ENCODE measurements at regions not wholly inside any gene's neighbourhood (a gene's known extent, or its start where the extent isn't known, plus 50 kb on each side); places are given as distances from the start of the nearest gene placed in this dataset.
"Not testable (repeated sequence)": the region's sequence is repeated elsewhere in the genome, so short reads cannot be mapped to it uniquely, and the experiment has no call there.

DNA sequence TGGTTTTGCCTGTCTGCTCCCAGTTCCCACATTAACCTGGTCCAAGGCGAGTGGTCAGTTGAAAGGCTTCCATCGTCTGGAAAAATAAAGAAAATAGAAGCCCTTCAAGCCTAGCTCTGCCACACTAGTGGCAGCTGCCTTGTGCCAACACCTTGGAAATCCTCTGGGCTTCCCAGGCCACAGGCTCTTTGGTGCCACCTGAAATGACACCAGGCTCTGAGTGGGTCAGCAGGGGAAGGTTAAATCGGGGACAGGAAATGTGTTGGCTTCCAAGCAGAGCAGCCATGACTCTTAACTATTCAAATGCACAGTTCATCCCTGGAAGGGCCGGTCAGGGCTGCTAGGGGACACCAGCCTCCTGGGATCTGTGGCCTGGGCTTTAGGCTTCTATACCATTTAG, 558.7 kb downstream of the MATN1 start:
- no peak for DNase-seq

DNA sequence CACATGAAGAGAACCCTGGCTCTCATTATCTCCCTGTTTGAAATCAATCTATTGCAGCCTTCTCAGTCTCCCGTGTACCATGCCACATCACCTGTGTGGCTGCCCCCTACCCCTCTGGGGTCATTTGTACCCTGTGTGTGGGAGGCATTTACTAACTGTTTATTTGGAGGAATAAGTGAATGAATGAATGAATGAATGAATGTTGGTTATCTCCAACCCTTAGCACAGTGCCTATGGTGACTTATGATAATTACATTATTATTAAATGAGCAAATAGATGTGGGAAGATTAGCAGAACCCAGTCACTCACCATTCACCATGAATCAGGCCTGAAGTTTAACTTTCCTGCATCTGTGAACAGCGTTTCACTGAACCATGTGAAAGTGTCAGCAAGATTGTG, 560.8 kb downstream of the MATN1 start:
- DNase-seq = no peak

DNA sequence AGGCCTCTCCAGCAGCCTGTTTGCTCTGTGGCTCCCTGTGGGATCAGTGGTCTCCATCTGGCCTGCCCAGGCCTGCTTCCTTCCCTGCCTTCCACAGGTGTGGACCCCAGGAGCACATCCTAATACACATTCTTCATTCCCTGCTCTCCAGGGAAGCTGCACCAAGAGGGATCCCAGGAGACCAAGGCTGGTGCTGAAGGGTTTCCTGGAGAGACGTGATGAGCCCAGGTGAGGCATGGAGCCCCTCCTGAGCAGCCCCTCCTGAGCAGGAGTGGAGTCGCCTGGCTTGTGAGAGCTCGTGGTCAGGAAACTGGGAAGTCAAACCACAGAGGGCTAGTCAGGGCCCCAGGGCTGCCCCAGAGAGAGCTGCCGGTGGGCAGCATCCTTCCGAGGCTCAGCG, 561.4 kb downstream of the MATN1 start:
- no peak for DNase-seq

DNA sequence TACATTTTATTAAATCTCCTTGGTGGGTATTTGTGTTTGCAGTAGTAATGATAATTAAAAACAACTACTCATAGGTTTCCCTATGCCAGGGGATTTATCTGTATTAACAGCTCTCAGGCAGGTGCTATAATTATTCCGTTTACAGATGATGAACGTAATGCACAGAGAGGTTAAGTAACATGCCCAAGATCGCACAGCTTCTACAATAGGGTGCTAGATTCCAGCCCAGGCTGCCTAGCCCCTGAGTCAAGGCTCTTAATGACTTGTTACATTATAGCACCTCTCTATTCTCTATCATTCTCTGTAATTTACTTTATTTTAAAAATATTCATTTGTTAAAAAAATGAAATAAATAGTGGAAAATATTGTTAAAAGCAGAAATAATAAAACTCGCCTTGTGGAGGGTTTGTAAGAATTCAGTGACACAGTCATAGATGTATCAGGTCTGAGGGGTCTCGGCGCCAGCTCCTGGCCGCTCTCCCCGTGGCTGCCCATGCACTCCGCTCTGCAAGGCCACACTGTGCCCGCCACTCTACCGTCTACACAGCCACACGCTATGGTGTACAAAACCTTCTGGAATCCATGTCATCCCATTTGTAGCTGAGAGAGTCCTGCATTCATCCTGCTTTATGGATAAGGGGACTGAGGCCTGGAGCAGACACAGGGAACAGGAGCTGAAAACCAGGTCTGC, 562.2 kb downstream of the MATN1 start:
- no peak for DNase-seq

DNA sequence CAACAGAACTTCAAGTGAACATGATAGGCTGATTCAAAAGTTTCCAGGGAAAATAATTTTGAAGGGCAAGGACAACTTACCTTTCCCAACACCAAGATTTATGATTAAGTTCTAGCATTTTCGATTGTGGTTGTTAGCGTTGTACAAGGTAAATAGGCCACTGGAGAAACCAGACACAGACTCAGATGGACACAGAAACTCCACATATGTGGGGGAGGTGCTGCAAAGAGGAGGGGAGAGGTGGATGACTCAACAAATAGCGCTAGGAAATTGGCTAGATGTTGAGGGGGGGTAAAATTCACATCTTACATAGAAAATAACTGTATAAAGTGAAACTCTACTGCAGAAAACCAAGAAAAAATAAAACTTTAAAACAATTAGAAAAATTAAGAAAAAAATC, 564.4 kb downstream of the MATN1 start:
- no peak for DNase-seq

DNA sequence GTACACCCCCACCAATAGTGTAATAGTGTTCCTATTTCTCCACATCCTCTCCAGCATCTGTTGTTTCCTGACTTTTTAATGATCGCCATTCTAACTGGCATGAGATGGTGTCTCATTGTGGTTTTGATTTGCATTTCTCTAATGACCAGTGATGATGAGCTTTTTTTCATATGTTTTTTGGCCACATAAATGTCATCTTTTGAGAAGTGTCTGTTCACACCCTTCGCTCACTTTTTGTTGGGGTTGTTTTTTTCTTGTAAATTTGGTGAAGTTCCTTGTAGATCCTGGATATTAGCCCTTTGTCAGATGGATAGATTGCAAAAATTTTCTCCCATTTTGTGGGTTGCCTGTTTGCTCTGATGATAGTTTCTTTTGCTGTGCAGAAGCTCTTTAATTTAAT, 567.7 kb downstream of the MATN1 start:
- DNase-seq = not testable (repeated sequence)

DNA sequence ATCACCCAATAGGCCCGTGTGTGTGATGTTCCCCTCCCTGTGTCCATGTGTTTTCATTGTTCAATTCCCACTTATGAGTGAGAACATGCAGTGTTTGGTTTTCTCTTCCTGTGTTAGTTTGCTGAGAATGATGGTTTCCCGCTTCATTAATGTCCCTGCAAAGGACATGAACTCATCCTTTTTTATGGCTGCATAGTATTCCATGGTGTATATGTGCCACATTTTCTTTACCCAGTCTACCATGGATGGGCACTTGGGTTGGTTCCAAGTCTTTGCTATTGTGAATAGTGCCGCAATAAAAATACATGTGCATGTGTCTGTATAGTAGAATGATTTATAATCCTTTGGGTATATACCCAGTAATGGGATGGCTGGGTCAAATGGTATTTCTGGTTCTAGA, 568.1 kb downstream of the MATN1 start:
- not testable (repeated sequence) for DNase-seq

DNA sequence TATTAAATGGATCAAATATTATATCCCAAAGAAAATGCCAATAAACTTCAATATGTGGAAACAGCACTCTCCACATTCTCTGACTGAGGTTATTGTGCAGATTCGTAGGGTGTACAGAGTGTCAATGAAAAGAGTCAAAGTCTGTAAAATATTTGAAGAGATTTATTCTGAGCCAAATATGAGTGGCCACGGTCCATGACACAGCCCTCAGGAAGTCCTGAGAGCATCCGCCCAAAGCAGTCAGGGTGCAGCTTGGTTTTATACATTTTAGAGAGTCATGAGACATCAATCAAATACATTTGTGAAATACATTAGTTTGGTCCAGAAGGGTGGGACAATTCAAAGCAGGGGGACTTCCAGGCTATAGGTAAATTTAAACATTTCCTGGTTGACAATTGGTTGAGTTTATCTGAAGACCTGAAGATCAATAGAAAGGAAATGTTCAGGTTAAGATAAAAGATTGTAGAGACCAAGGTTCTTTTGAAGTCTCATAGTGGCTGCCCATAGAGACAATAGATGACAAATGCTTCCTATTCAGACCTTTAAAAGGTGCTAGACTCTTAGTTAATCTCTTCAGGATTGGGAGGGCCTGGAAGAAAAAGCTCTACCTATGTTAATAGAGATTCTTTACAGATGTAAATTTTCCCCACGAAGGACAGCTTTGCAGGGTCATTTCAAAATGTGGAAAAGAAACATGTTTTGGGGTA, 569.5 kb downstream of the MATN1 start:
- no peak for DNase-seq

DNA sequence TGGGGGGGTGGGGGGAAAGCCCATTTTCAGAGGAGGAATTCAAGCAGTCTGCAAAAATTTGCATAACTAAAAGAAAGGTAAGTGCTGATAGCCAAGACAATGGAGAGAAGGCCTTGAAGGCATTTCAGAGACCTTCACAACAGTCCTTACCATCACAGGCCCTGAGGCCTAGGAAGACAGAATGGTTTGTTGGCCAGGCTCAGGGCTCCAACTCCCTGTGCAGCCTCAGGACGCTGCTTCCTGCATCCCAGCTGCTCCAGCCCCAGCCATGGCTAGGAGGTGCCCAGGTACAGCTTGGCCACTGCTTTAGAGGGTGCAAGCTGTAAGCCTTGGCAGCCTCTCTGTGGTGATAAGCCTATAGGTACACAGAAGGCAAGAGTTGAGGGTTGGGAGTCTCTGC, 571.6 kb downstream of the MATN1 start:
- DNase-seq = no peak

DNA sequence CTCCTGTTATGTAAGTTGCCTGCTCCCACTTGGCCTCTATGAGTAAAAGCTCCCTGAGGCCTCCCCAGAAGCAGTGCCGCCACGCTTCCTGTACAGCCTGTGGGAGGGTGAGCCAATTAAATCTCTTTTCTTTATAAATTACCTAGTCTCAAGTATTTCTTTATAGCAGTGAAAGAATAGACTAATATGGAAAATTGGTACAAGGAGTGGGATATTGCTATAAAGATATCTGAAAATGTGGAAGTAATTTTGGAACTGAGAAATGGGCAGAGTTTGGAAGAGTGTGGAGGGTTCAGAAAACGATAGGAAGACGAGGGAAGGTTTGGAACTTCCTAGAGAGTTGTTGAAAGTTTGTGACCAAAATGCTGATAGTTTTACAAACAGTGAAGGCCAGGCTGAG, 572.3 kb downstream of the MATN1 start:
- no peak for DNase-seq

DNA sequence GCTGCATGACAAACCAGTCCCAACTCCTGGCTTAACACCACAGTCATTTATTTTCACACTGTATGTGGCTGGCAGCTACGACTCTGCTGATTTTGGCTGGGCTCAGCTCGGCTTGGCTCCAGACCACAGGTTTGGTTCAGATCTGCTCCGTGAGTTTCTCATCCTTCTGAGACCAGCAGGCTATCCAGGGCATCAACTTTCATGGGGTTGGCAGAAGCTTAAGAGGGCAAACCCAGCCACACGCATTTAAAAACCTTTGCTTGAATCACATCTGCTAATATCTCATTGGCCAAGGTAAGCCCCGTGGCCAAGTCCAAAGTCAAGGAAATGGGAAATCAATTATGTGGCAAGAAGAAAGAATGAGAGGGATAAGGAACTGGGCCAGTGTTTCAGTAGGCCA, 574.2 kb downstream of the MATN1 start:
- DNase-seq = no peak

DNA sequence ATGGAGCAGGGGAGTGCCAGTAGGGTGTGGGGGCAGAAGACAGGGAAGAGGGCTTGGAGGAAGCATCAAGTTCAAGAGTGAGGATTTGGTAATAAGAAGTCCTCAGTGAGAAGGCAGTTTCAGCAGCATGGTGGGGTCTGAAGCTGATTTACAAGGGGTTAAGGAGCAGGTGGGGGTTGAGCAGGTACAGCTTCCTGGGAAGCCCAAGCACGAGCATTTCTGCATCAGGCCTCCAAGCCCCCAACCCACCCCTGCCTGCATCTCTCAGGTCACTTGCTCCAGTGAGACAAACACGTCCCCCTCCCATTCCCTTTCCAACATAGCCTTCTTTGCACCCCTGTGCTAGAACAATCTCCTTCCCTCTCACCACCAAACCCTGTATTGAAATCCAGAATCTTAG, 574.7 kb downstream of the MATN1 start:
- no peak for DNase-seq

DNA sequence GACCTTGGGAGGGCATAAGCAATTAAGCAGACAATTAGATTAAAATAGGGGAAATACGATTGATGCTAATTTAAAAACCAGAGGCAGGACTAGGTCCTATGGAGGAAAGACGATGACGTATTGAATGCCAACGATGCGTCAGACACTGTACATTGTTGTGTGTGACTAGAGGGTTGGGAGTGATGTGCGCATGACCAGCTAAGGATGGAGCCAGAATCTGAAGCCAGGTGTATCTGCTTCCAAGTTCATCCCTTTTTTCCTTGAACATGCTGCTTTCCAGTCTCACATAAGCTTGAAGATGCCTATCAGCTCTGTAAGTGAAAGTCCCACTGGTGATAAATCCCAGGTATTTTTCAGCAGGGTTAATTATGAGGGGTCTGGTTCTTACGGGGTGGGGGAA, 576.2 kb downstream of the MATN1 start:
- no peak for DNase-seq

DNA sequence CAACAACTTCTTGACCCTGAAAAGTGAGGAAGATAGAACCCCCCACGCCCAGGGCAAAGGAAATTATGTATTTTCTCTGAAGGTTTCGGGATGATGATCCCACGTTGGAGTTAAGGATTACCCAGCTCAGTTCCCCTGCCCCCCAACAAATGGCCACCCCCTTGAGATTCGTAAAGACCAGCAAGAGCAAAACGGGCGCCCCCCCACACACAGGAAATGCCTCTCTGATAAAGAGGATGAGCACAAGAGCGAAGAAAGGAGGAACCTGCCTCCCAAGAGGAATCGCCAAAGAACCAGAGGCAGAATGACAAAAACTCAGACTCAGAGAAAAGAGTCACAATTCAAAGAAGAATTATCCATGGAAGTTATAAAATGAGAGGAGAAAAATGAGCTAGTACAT, 576.9 kb downstream of the MATN1 start:
- no peak for DNase-seq

DNA sequence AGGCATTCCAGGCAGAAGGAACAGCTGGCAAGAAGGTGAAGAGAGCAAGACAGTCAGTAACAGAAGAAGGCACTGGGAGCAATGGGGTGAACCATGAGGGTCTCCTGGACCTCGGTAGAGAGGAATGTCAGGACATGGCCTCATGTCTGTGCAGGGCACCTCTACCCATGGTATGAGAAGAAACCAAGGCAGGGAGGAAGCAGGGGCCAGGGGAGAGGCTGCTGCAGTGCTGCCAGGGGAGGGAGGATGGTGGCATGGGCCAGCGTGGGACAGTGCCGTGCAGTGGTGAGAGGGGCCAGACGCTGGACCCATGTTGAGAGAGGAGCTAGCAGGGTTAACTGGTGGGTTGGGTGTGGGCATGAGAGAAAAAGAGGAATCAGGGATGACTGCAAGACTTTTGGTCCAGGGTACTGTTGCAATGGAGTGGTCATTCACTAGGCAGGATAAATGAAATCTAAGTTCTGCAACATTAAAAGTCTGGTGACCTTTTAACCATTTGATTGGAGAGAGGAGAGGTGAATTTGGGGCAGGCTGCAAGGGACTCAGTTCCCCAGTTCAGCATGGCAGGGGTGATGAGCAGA, 577.6 kb downstream of the MATN1 start:
- DNase-seq = no peak

DNA sequence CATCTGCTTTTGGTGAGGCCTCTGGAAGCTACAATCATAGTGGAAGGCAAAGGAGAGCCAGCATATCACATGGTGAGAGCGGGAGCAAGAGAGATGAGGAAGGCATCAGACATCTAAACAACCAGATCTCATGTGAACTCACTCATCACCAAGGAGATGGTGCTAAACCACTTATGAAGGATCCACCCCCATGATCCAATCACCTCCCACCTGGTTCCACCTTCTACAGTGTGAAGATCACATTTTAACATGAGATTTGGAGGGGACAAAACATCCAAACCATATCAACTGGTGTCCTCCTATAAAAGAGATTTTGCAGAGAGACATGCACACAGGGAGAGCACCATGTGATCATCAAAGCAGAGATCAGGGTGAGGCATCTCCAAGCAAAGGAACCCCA, 578.6 kb downstream of the MATN1 start:
- DNase-seq = no peak

DNA sequence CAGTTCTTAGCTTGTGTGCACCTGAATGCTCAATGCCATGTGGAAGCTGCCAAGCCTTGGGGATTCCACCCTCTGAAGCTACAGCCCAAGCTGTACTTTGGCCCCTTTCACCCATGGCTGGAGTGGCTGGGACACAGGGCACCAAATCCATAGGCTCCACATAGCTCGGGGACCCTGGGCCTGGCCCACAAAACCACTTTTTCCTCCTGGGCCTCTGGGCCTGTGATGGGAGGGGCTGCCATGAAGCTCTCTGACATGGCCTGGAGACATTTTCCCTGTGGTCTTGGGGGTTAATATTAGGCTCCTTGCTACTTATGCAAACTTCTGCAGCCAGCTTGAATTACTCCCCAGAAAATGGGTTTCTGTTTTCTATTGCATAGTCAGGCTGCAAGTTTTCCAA, 579.9 kb downstream of the MATN1 start:
- DNase-seq = no peak

DNA sequence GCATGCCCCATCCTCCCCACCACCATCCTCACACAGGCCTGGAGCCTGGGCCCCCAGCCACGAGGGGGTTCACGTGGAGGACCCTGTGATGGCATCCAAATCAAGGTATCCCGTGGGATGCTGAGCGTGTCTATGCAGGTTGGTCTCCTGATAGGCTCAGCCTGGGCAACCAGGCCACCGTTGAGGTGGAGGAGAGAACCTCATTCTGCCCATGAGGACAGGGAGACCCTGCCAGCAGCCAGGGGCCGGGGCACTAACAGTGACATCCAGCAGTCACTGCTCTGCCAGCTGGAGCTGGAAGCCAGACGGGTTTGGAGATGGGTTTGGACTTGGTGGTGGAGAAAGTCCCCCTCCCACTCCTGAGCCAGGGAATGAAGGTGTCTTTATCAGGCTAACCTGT, 582.8 kb downstream of the MATN1 start:
- no peak for DNase-seq

DNA sequence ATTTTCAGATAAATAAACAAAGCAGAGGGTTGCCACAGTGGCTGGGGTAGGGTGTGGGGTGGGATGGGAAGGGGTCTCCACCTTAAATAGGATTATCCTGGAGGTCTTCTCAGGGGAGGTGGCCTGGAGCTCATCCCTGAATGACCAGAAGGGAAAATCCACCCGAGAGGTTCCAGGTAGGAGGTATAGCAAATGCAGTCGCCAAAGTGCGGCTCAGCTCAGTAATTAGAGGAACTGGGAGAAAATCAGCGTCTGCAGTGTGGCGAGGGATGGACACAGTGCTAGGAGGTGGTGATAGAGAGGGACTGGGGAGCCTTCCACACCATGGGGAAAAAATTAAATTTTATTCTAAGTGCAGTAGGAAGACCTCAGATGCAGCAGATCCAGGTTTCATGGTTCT, 584.5 kb downstream of the MATN1 start:
- DNase-seq = no peak

DNA sequence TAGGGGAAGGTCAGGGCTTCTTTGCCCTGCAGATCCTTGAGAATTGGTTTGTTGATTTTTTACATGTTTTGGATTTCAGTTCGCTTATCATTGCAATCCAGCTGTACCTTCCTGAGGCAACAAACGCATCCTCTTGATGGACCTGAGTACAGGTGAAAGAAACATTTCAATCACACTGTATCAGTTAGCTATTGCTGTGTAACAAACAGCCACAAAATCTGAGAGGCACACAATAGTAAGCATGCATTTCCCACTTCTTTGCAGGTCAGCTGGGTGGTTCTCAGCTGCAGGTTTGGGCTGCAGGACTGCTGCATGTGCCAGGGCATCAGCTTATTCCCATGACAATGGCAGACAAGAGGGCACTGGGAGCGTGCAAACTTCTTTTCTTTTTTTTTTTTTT, 586.4 kb downstream of the MATN1 start:
- DNase-seq = no peak

DNA sequence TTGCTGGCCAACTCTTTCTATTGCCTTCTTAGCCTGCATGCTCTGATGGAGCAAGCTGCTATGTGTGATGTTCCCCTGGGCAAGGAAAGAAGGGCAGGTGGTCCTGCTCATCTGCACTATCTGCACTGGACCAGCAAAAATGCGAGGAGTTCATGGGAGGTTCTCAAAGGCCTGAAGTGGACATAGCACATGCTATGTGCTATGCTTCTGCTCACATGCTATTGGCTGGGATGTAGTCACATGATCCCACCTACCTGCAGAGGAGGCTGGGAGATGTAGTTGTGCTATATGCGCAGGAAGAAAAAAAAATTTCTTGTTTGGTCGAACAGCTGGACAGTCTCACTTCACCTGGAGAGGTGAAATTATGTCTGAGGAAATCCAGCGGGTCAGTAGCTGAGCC, 587.7 kb downstream of the MATN1 start:
- DNase-seq = no peak

DNA sequence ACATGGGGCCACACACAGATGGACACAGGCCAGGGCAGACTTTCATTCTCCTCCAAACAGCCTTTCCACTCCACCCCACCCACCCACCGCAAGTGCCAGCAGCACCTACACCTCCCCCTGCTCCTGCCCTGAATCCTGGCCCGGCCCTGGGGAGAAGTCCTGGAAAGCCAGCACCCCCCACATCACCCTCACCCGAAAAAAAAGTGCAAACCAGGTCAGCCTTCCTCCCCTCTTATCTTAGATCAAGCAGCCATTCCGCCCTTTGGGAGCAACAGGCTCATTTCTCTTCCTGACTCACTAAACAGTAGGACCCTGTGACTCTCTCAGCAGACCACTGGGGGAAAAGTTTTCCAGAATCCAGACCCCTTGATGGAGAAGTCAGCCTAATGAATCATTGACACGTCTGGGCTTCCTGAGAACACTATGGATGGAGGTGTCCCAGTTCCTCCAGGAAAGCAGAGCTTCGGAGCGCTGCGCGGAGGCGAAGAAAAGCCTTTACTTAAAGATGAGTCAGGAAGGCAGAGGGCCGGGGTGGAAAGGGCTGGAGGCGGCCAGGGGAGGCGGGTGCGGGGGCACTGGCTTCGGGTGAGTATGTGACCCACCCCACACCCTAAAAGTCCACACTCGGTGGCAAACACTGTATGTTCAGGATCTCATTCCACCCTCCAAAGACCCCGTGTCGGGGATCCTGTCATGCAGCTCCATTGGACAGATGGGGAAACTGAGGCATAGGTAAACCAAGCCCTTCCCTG, 588.7 kb downstream of the MATN1 start:
- DNase-seq = no peak

DNA sequence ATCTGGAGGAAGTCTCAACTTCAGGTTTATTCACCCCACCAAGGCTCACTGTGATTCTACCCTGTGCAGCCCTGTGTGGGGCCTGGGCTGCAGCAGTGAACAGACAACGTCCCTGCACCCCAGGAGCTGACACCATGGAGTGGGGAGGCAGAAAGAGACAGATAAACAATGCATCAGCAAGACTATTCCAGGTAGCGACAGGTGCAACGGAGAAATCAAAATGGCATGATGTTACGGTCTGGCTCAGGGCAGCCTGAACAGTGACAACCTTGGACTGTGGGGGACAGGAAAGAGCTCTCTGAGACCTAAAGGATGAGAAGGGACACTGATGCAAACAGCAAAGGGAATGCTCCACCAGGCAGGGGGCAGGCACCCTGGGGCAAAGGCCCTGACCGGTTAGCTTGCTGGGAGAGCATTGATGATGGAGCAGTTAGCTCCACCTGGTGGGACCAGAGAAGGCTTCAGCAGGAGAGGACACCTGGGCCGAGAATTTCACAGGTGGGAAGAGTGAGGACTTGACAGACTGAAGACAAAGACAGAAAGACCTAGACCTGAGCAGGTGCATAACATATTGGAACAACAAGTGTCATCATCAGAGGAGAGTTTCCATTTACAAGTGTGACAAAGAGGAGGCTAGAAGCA, 589.9 kb downstream of the MATN1 start:
- no peak for DNase-seq
